Stimulated activated CD8-positive, alpha-beta memory T cell treated with anti-CD3 and anti-CD28 coated beads, Interleukin-15, amount 100 ng/mL, for 48 hours (primary cell): ENCODE measurements at regions not wholly inside any gene's neighbourhood (a gene's known extent, or its start where the extent isn't known, plus 50 kb on each side); places are given as distances from the start of the nearest gene placed in this dataset.
"Not testable (repeated sequence)": the region's sequence is repeated elsewhere in the genome, so short reads cannot be mapped to it uniquely, and the experiment has no call there.

Experiments
- DNase-seq, 2 donors: peaks; one replicate each; pipeline ENCODE4 v3.0.0-alpha.2; 2020; ENCODE audit warnings: low read depth in 2 of 2

DNA sequence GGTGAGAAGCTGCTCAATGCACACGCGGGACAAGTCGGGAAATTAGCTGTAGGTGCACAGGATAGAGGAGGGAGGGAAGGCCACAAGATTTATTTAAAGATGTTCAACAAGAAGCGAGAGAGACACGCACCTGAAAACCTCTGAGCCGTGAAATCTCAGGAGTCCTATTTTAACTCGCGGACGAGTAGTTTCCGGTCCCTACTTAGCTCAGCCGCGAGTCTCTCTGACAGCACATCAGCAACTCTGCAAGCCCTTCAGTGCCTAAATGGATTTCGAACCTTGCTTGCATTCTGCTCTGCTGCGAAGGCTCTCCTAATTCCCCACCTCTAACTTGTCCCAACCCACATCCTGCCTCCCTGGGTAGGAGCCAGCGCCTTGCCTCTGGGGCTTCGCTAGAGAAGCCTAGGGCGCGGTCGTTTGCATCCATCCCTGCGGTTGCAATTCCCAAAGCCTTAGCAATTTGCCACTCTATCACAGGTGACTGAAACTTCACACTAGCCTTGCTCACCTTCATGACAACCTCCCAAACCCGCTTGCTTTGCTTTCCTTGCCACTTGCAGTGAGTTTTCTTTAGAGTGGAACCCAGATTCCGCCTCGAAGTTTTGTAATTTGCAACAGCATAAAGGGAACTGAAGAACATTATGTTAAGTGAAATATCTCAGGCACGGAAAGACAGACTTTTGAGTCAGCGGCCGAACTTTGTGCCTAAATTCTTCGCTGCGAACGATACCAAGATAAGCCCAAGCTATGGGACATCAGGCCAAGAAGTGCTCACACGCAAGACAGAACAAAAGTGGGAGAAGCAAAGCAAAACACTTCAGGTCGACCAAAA is 202.8 kb downstream of the KDM5D start:
- DNase-seq: no peak

DNA sequence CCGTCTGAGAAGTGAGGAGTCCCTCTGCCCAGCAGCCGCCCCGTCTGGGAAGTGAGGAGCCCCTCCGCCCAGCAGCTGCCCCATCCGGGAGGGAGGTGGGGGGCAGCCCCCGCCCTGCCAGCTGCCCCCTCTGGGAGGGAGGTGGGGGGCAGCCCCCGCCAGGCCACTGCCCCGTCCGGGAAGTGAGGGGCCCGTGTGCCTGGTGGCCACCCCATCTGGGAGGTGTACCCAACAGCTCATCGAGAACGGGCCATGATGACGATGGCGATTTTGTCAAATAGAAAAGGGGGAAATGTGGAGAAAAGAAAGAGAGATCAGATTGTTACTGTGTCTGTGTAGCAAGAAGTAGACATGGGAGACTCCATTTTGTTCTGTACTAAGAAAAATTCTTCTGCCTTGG is 208.8 kb downstream of the KDM5D start:
- not testable (repeated sequence) for DNase-seq

DNA sequence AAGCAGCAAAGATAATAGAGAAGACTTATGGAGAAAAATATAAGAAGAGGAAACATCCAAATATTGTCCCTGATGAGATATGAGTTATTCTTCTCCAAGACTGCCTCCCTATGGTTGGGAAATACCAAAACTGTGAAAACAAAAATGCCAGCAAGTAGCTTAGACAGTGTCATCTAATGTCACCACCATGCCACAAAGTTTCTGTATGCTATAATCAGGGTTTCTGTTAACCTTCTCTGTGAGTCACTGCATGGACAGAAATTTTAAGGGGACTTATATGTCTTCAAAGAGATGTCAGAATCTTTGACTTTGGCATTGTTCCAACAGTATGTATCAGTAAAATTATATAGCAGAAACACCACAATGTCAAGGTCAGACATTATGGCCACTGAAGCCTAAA is 222.6 kb downstream of the KDM5D start:
- no peak for DNase-seq

DNA sequence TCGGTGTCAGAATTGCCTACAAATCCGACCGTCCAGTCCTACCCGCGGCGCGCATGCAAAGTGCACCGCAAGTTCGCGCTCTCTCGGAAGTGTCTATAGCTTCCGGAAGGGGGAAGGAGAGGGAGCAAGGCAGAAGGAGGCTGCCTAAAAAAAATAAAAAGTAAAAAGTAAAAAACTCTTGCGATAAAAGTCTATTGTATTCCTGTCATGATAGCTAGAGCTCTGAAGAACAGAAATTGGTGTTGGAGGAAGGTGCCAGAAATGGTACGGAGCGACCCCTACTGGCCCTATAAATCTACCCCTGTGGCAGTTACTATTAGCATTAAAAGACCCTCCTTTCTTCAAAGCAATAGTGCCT is 241.5 kb downstream of the KDM5D start:
- DNase-seq: no peak

DNA sequence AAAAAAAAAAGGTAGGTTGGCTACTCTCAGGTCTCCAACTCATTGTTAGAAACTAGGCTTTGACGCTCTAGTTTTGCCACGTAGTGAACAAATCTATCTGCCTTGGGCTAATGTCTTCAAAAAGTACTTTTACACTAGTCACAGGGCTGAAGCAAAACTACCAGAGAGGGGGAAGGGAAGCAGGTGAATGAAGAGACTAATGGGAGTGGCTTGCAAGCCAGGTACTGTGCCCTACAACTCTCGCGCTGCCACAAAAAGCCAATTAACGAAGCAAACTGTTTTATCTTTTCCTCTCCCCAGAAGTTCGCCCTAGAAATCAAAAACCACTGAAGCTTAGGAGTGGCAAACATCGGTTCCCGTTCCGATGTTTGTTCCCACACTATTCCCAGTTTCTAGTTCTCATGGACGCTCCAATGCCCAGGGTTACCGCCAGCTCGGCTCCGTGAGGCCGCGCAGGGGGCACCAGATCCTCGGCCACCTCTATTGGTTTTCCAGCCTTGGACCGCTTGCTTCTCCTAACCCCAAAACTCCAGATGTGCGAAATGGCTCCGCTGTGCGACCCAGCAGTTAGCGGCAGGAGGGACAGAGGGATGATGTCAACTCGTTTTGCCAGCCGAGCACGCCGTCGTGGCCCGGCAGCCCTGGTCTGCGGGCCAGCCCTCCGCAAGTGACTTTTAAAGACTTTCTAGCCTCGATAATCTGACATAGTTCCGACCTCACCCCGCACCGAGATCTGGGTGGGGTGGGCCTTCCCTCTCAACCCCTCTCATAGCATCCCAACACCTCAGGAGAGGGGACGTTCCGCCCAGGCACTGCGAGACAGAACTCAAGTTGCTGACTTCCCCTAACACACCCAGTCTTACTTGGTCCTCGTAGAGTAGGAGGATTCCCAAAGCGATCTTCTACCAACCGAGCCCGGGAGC is 242.1 kb downstream of the KDM5D start:
- DNase-seq: no peak

DNA sequence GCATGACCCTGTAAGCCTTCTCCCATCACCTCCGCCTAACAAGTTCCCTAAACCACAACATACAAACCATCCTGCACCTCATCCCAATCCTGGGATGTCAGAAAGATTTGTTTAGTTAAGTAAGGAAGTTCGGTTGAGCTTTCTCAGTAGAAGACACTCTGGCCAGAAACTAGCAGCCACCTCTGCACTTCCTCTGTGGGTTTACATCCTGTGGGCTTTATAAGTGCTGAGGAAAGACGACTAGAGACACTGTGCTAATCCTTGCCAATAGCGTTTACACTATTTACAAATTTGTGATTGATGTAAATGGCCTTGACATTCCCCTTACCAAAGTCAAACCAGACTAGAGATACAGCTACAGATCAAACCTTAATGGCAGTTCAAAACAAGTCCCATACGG is 246.0 kb downstream of the KDM5D start:
- DNase-seq: no peak

DNA sequence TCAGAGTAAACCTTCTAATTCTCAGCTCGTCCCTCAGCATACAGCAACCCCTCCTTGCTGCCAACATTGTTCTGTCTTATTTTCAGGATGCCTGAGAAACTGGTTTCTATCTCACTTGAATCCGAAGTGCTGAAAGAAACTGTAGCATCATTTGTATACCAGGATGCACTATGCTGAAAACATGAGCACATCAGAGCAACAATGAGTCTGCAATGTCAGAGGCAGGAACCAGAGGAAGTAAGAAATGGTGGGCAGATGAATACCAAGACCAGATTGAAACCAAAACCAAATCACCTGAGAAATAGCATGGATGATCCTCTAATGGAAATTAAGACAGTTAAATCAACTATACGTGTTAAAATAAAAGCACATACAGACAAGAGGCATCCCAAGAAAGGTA is 257.0 kb downstream of the KDM5D start:
- DNase-seq: no peak

DNA sequence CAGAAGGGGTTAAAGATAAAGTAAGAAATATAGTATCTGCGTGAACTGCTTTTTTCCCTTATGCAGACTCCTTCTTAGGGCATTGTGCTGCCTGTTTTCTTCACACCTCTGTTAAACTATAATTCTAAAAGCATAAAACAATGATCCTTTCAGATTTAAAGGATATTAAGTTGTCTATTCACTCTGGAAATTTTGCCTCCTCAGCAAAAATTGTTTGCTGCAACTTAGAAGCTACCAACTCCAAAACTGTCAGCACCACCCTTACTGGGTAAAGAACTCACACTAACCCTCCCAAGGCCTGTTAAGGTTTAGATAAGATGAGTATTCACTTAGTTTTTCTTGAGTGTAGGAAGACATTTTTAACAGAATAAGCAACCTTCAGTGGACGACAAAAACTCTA is 259.5 kb downstream of the KDM5D start:
- DNase-seq: no peak

DNA sequence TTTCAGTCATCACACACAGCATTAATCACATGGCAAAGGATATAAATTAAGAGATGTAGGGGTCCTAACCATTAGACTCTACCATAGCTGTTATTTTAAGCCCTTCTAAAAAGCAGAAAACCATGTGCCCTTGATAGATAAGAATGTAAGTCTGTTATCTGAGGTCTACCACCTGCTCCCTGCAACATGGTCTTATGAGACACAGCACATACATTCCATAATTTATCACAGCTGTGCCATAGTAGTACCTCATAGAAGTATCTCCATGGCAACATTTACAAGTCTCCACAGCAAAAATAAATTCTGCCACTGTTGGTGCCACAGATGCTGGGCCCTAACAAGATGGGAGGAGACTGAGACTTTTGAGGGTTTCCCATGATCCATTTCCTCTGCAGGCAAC is 265.4 kb downstream of the KDM5D start:
- no peak for DNase-seq

DNA sequence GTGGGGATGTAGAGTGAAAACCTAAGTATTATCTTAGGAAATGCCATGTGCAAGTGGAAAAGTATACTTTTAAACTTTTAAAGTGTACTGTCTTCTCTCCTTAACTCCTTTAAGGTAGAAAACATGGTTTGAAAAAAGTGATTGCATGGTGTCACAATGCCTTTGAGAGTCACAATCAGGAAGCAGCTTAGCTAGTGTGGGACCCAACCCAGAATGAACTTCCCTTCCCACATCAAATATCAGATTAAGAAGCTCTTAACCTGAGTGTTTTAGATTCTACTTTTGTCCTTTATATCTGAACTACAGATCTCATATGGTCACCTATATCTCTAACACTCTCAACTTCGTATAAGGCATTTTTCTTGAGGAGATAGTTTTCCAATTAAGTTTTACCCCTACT is 266.6 kb downstream of the KDM5D start:
- no peak for DNase-seq

DNA sequence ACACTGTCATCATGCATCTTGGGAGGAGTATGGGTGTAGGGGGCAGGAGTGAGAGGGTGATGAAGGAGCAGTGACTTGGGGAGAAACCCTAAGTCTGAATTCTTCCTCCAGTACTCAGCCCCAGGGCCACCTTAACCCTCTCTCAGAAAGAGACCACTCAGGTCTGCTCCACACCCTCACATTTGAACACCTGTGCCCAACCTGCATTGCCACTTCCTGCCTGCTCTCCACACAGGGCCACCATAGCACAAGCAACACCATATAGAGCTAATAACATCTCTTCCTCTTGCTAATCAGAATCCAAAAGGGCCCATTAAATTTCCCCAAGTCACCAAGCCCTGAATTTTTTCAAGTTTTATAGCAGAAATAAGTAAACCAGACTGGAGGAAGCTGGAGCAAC is 278.7 kb downstream of the KDM5D start:
- no peak for DNase-seq

DNA sequence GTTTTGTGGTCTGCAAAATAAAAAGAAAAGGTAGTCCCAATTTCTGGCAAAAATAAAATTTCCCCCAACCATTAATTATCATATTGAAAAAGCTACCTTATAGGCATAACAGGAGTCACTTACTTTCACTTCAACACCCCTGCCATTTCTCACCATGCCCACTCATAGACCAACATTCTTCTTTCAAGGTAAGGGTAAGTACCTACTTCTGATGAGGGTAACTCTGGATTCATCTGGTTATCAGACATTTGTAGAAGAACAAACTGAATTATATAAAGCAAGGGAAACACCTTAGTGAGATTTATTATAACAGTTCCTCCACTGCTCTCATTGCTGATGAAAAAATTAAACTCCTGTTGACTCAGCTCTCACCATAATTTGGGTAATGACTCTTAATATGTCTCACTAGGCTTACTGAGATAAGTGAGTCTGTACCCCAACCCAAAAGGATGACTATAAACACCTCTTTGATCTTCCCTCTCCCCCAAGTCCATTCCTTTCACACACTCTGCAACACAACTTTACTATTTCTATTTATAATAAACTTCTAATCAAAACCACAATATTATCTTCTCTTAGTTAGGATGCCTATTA is 287.6 kb downstream of the KDM5D start:
- no peak for DNase-seq

DNA sequence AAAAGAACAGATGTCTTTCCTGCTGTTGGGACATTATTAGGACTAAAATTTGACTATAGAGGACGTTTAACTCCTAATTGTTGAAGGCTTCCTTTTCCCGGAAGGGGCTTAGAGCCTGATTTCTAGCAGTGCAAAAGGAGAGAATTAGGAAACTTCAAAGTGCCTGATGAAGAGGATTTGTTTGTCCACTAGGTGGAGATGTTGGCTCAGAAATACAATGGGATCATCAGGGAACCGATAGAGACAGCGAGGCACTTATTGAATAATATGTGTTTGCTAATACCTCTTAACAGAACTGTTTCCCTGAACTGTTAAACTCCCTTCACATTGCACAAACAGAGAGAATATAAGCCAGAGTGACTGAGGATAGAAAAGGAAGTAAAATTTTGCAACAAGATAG is 311.5 kb downstream of the KDM5D start:
- DNase-seq: no peak

DNA sequence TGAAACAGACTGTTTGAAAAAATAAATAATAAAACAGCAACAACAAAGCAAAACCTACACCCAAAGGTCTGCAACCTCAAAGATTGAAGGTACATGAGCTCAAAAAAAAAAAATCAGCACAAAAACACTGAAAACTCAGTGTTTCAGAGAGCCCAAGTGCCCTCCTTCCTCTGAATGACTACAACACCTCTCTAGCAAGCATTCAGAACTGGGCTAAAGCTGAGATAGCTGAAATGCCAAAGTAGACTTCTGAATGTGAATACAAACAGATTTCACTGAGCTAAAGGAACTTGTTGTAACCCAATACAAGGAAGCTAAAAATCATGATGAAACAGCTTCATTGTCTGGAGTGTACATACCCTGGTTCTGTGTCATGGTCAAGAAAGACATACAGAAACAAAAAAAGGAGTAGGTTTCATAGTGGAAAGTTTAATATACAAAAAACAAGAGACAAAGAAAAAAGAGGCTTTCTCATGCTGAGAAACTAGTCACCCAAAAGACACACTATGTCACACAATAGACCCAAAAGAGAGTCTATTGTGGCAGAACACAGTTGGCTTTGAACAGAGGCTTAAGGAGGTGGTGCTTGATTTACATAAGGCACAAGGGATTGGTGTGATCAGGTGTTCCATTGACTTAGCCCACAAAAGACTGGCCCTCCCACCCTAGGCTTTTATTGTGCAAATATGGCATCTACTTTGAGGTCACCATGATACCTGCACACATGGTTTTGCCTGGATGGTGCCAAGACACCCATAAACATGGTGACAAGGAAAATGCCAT is 316.6 kb downstream of the KDM5D start:
- DNase-seq: no peak

DNA sequence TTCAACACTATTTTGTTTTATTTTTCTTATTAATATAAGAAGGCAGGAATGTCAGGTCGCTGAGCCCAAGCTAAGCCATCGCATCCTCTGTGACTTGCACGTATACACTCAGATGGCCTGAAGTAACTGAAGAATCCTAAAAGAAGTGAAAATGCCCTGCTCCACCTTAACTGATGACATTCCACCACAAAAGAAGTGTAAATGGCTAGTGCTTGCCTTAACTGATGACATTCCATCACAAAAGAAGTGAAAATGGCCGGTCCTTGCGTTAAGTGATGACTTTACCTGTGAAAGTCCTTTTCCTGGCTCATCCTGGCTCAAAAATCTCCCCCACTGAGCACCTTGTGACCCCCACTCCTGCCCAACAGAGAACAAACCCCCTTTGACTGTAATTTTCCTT is 317.3 kb downstream of the KDM5D start:
- DNase-seq: not testable (repeated sequence)

DNA sequence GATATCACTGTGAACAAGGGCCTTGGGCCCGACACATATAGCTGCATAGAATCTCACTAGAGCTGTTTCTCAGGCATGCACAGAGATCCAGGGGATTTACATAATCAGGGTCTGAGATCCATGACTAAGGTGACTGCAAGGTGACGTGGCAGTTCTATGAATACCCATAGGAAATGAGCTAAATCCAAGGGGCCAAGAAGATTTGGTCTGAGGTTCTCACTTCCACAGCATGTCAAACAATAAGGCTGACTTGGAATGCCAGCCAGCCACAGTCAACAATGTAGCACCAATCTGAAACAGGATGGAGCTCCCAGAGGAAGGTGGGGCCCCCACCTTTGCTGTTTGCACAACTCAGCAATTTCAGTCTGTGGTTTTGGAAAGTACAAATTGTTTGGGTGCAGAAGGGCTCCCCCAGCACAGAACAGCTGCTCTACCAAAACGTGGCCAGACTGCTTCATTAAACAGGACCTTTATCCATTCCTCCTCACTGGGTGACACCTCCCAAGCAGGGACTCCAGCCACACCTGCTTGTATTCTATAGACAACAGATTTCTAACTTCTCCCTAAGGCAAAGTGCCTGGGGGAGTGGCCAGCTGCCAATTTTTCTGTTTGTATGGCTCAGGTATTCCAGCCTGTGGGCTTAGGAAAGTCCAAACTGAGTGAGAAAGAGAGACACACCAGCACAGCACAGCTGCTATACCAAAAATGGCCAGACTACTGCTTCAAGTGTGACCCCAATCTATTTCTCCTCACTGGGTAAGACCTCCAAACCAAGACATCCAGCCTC is 333.4 kb downstream of the KDM5D start:
- no peak for DNase-seq

DNA sequence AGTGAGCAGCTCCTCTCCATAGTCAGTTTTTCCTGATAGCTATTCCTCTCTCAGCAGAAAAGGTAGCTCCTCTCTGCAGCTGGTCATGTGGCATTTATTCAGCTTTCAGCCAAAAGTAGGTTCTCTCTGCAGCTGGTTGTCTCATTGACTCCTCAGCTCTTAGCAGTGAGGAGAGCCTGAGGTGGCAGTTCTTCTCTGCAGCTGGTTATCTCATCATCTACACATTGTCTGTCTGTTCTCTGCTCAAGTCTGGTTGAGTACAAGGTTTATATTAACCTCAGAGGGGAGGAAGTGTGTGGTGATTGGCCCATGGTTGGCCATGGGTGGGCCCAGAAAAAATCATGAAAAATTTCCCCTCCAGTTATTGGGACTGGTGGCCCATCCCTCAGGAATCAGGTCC is 338.3 kb downstream of the KDM5D start:
- no peak for DNase-seq

DNA sequence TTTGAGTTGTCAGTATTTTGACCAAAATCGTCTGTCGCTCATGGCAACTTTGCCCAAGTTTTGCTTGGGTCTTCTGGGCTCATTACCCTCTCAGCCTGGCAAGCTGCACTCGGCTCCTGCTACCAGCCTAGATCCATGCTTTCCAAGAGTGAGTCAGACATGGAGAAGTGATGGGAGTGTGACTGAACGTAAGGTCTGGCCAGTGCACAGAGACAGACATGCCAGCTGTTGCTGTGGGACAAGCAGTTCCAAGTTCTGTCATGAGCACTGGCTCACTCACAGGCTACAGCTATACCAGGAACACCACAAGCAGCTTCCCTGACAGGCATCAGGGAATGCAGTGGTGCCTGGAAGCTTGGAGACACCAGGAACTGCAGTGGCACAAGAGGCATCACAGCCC is 338.9 kb downstream of the KDM5D start:
- DNase-seq: no peak

DNA sequence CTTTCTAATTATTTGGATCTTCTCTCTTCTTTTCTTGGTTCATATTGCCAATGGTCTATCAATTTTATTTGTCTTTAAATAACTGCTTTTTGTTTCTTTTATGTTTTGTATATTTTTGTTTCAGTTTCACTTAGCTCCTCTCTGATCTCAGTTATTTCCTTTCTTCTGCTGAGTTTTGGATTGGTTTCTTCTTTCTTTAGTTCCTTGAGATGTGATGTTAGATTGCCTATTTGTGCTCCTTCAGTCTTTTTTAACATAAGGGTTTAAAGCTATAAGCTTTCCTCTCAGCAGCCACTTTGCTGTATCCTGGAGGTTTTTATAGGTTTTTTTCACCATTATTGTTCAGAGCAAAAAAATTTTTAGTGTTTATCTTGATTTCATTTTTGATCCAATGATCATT is 351.6 kb downstream of the KDM5D start:
- no peak for DNase-seq

DNA sequence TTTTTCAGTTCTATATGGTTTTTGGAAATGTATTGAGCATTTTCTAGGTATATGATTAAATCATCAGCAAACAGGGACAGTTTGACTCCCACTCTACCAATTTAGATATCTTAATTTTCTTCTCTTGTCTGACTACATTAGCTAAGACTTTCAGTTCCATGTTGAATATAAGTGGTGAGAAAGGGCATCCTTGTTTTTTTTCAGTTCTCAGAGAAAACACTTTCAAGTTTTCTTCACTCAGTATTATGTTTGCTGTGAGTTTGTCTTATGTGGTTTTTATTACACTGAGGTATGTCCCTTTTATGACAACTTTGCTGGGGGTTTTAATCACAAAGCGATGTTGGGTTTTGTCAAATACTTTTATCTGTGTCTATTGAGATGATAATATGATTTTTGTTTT is 352.6 kb downstream of the KDM5D start:
- DNase-seq: no peak

DNA sequence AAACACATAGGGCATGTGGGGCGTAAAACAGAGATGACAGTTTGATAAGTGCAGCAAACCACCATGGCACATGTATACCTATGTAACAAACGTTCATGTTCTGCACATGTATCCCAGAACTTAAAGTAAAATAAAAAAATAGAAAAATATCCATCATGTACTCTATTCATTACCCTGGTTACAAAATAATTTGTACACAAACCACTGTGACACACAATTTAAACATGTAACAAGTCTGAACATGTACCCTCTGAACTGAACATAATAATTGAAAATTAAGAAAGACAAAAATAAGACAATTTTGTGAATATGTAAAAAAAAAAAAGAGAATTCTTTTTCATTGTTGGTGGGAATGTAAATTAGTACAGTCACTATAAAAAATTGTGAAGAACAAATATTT is 379.2 kb downstream of the KDM5D start:
- no peak for DNase-seq
